ENCODE measurements at regions not wholly inside any gene's neighbourhood (a gene's known extent, or its start where the extent isn't known, plus 50 kb on each side); places are given as distances from the start of the nearest gene placed in this dataset.

DNA sequence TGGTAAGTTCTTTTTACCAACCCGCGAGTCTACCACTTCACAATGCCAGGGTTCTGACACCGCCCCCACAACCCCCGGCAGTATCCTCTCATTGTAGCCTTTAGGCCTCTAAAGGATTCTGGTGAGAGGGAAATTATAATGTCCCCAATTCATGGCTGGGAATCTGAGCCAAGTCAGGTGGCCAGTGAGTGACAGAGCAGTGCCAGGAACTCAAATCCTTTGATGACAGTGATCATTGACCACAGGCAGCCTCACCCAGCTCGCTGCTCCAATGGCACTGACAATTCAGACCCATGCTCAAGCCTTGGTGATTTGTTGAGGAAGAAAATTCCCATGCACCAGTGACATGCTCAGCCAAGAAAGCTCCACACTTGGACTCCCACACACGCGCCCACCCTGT, 63.4 kb upstream of the CSF1 start:
- TF ChIP-seq, protein P1, sequence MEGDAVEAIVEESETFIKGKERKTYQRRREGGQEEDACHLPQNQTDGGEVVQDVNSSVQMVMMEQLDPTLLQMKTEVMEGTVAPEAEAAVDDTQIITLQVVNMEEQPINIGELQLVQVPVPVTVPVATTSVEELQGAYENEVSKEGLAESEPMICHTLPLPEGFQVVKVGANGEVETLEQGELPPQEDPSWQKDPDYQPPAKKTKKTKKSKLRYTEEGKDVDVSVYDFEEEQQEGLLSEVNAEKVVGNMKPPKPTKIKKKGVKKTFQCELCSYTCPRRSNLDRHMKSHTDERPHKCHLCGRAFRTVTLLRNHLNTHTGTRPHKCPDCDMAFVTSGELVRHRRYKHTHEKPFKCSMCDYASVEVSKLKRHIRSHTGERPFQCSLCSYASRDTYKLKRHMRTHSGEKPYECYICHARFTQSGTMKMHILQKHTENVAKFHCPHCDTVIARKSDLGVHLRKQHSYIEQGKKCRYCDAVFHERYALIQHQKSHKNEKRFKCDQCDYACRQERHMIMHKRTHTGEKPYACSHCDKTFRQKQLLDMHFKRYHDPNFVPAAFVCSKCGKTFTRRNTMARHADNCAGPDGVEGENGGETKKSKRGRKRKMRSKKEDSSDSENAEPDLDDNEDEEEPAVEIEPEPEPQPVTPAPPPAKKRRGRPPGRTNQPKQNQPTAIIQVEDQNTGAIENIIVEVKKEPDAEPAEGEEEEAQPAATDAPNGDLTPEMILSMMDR (IDR thresholded peaks at IDR 0.05; ENCODE audit: low read depth, low read length), result no peak
- no peak for TF ChIP-seq EZH2phosphoT487 (IDR thresholded peaks at IDR 0.05; ENCODE audit: low read depth)

All from OCI-LY3 (cell line).